ENCODE measurements at regions not wholly inside any gene's neighbourhood (a gene's known extent, or its start where the extent isn't known, plus 50 kb on each side); places are given as distances from the start of the nearest gene placed in this dataset.

- TF ChIP-seq CTCF (IDR thresholded peaks at IDR 0.05), result no peak
- TF ChIP-seq POLR2A (IDR thresholded peaks at IDR 0.05), result no peak
Measured at GRCh38 chr1:222912730-222913129, 97.9 kb downstream of the DISP1 start.

All from vagina (tissue), 2 donors.